ENCODE measurements at regions not wholly inside any gene's neighbourhood (a gene's known extent, or its start where the extent isn't known, plus 50 kb on each side); places are given as distances from the start of the nearest gene placed in this dataset.

GRCh38 chrX:39966176-39966575 lies 131.6 kb downstream of the BCOR start:
- H3K36me3 ChIP-seq (replicated peaks; ENCODE audit: low read depth, low read length), result no peaks in the 10 kb centered on the region
- H3K27ac ChIP-seq (ENCODE audit: low read length), result no peak overlapping the region
- no peak overlapping the region for H3K9ac ChIP-seq (ENCODE audit: low read length)
- H3K79me2 ChIP-seq (ENCODE audit: low read length), result no peaks in the 10 kb centered on the region
- no peak overlapping the region for H3K4me2 ChIP-seq (ENCODE audit: low read length)
- TF ChIP-seq EZH2phosphoT487 (IDR thresholded peaks at IDR 0.05; ENCODE audit: low read depth), result no peak
- TF ChIP-seq CTCF (IDR thresholded peaks at IDR 0.05; ENCODE audit: low read depth, low read length), result no peak
- H3K4me3 ChIP-seq (ENCODE audit: low read length), result no peak overlapping the region
- H2AFZ ChIP-seq (ENCODE audit: low read depth, low read length), result no peak overlapping the region
- H3K9me3 ChIP-seq (ENCODE audit: insufficient read depth, low read length), result no peaks in the 10 kb centered on the region
- H3K4me1 ChIP-seq (ENCODE audit: low read length), result no peaks in the 10 kb centered on the region
- H4K20me1 ChIP-seq (ENCODE audit: insufficient read depth, low read length), result no peaks in the 10 kb centered on the region
- no peaks in the 10 kb centered on the region; the same call in 1 of the 2 replicates for H3K27me3 ChIP-seq (ENCODE audit: low read depth, low read length)

- Histone ChIP-seq H3K4me3 (ENCODE audit: low read length) (no peak overlapping the region), H3K36me3 (replicated peaks; ENCODE audit: low read depth, low read length) (no peaks in the 10 kb centered on the region), H3K4me2 (ENCODE audit: low read length) (no peak overlapping the region), H3K4me1 (ENCODE audit: low read length) (no peaks in the 10 kb centered on the region), H3K9ac (ENCODE audit: low read length) (no peak overlapping the region), H2AFZ (ENCODE audit: low read depth, low read length) (no peak overlapping the region), H3K79me2 (ENCODE audit: low read length) (no peaks in the 10 kb centered on the region), H3K27ac (ENCODE audit: low read length) (no peak overlapping the region), H3K27me3 (ENCODE audit: low read depth, low read length) (no peaks in the 10 kb centered on the region; the same call in 1 of the 2 replicates), H4K20me1 (ENCODE audit: insufficient read depth, low read length) (no peaks in the 10 kb centered on the region), H3K9me3 (ENCODE audit: insufficient read depth, low read length) (no peaks in the 10 kb centered on the region)
- TF ChIP-seq EZH2phosphoT487 (IDR thresholded peaks at IDR 0.05; ENCODE audit: low read depth), result no peak
- no peak for TF ChIP-seq CTCF (IDR thresholded peaks at IDR 0.05; ENCODE audit: low read depth, low read length)
Observed at GRCh38 chrX:39967348-39967747, 130.4 kb downstream of the BCOR start.

GRCh38 chrX:39969099-39969818 lies 128.5 kb downstream of the BCOR start:
- Histone ChIP-seq H3K4me1 (ENCODE audit: low read length) (no peaks in the 10 kb centered on the region), H3K4me3 (ENCODE audit: low read length) (no peak overlapping the region), H3K27me3 (ENCODE audit: low read depth, low read length) (no peaks in the 10 kb centered on the region), H3K36me3 (replicated peaks; ENCODE audit: low read depth, low read length) (no peaks in the 10 kb centered on the region), H3K4me2 (ENCODE audit: low read length) (no peak overlapping the region), H2AFZ (ENCODE audit: low read depth, low read length) (no peak overlapping the region), H3K9ac (ENCODE audit: low read length) (no peak overlapping the region), H4K20me1 (ENCODE audit: insufficient read depth, low read length) (no peaks in the 10 kb centered on the region), H3K27ac (ENCODE audit: low read length) (no peak overlapping the region), H3K79me2 (ENCODE audit: low read length) (no peaks in the 10 kb centered on the region), H3K9me3 (ENCODE audit: insufficient read depth, low read length) (no peaks in the 10 kb centered on the region)
- TF ChIP-seq CTCF (IDR thresholded peaks at IDR 0.05; ENCODE audit: low read depth, low read length) (no peak), EZH2phosphoT487 (IDR thresholded peaks at IDR 0.05; ENCODE audit: low read depth) (no peak)

- Histone ChIP-seq H4K20me1 (ENCODE audit: insufficient read depth, low read length) (no peaks in the 10 kb centered on the region), H3K79me2 (ENCODE audit: low read length) (no peaks in the 10 kb centered on the region), H3K27me3 (ENCODE audit: low read depth, low read length) (no peaks in the 10 kb centered on the region), H3K9ac (ENCODE audit: low read length) (no peak overlapping the region), H3K36me3 (replicated peaks; ENCODE audit: low read depth, low read length) (no peaks in the 10 kb centered on the region), H2AFZ (ENCODE audit: low read depth, low read length) (no peak overlapping the region), H3K27ac (ENCODE audit: low read length) (no peak overlapping the region), H3K4me2 (ENCODE audit: low read length) (no peak overlapping the region), H3K4me3 (ENCODE audit: low read length) (no peak overlapping the region), H3K4me1 (ENCODE audit: low read length) (no peaks in the 10 kb centered on the region), H3K9me3 (ENCODE audit: insufficient read depth, low read length) (no peaks in the 10 kb centered on the region)
- TF ChIP-seq EZH2phosphoT487 (IDR thresholded peaks at IDR 0.05; ENCODE audit: low read depth) (no peak), CTCF (IDR thresholded peaks at IDR 0.05; ENCODE audit: low read depth, low read length) (no peak)
Observed at GRCh38 chrX:39969819-39970504, 127.8 kb downstream of the BCOR start.

All from OCI-LY3 (cell line).